GM19468 (cell line): ENCODE measurements at regions not wholly inside any gene's neighbourhood (a gene's known extent, or its start where the extent isn't known, plus 50 kb on each side); places are given as distances from the start of the nearest gene placed in this dataset.

ENCODE experiments used
- ATAC-seq: cut with Tn5 transposase; IDR thresholded peaks from one replicate; pipeline ENCODE4 v1.9.1; 2021; ENCODE audit warnings: mild to moderate bottlenecking, moderate library complexity, moderate number of reproducible peaks; ENCODE audit not compliant: unreplicated experiment; ENCODE audit errors: extremely low read depth

DNA sequence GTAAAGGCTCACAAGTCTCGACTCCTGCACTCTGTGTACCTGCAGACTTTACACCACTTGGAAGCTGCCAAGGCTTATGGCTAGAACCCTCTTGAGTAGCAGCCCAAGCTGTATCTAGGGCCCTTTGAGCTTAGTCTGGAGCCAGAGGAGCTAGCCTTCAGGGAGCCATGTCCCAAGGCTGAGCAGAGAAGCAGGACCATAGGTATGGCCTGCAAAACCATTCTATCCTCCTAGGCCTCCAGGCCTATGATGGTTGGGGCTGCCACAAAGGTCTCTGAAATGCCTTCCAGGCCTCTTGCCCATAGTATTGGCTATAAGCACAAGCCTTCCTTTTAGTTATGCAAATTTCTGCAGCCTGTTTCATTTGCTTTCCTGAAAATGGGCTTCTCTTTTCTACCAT, 380.7 kb upstream of the CPXCR1 start:
- ATAC-seq, result no peak

DNA sequence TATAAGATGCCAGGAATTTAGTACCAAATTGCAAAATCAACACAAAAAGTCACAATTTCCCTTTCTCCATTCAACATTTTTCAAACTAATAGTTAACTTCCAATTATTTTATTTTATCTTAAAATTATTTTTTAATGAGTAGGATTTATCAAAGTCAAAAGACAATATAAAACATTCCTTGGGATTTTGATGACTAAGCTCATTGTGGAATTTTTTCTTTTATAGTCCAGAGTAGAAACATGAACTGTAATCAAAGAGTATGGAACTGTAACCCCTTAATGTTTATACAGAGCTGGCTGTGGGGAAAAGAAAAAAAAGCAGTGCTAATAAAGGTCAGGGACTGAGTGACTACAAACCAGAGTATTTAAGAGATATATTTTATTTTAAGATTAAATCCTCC, 368.6 kb upstream of the CPXCR1 start:
- no peak for ATAC-seq

DNA sequence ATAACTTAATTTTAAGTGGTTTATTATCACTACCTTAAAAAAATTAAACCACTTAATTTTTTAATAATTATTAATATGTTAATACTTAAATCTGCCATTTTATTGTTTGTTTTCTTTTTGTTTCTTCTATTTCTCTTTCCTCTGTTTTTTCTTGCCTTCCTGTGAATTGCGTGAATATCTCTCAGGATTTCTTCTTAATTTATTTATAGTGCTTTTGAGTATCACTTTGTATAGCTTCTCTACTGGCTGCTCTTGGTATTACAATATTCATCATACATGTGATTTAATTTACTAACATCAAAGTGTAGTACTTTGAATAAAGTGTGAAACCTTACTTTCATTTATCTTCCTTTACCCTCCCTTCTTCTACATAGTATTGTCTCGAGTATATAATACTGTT, 349.5 kb upstream of the CPXCR1 start:
- ATAC-seq, result no peak

DNA sequence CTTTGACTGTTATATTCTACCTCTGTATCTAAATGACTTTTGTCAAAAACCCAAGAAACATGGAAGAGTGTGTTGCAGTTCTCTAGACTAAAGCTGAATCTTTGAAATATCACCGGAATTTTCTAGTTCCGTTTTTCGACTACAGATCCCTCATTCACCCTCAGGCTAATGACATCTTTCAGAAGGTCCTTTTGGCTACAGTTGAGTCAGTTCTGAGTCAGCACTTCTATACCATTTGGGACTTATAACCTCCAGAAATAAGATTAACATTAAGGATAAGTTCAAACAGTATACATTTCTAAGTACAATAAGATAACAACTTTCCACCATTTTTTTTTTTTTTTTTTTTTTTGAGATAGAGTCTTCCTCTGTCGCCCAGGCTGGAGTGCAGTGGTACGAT, 331.0 kb upstream of the CPXCR1 start:
- no peak for ATAC-seq

DNA sequence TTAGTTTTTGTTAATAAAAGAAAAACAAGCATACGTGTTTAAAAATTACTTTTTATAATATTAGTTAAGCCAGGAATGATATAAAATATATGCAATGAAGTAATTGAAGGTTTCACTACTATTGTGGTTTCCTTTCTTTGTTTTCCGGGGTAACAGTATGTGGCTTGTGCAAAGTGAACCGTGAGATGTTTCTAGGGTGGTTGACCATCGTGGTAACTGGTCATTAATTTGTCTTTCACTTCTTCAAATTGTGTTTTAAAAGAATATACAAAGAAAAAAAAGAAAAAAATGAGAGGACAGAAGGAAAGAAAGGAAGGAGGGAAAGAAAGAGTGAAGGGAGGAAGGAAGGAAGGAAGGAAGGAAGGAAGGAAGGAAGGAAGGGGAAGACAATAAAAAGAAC, 330.1 kb upstream of the CPXCR1 start:
- no peak for ATAC-seq

DNA sequence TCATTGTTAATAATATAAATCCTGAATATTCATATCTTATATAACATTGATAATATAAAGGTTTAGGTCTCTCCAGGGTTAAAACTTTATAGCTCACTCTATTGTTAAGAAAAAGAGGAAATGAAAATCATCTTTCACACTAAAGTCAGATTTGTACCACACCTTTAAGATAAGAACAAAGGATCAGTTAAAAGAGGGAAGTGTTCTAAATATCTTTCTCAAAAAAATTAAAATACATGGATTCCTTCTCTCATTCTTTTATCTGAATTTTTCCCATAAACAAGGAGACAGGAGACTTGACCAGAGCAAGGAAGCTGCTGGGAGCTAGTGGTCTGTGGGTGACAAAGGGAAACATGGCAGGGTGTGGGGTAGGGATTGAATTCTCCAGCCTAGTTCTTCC, 323.0 kb upstream of the CPXCR1 start:
- no peak for ATAC-seq

DNA sequence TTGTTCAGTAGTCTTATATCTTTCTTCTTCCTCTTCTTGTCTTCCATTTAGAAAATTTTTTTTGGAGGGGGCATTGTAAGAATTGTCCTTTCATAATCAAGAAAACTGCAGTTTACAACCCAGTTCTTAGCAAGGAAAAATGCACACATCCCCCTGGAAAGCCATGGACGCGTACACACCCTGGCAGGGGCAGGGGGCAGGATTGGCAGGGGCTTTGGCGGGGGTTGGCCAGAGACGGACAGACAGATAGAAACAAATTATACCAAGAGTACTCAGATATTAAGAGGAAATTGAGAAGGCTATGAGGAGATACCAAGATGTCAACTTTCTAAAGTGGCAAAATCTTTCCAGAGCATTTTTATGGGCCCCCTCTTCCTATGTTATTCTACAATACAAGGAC, 322.5 kb upstream of the CPXCR1 start:
- ATAC-seq, result no peak

DNA sequence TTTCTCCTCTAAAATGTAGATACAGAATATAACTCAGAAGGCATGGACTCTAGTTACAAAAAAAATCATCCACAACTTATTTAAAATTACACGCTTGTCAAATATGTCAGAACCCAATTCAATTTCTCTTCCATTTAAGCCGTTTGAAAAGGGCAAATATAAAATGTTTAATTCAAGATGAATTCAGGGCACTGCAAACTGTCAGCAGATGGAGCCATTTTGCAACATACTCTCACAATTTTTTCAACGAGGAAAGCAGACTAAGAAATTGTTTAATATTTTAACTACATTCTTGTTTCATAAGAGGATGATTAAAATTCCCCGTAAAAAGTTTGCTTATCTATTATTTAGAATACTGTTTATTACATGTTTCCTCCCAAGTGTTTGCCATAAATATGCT, 321.3 kb upstream of the CPXCR1 start:
- no peak for ATAC-seq

DNA sequence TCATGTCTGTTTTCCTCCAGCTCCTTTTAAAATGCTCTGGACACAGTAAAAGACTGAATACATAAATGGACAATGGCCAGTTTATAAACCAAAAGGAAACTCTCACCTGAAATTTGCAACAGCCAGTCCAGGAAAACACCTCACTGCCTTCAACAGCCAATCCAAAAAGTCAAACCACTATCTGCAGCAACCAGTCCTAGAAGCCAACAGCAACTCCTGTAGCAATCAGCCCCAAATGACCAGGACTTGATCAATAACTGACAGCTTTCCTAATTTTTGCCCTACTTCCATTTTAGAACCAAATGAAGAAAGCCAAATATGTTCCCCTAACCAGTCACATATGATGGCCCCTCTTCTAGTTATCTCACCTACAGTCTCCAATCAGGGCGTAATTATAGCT, 309.5 kb upstream of the CPXCR1 start:
- ATAC-seq, result no peak

DNA sequence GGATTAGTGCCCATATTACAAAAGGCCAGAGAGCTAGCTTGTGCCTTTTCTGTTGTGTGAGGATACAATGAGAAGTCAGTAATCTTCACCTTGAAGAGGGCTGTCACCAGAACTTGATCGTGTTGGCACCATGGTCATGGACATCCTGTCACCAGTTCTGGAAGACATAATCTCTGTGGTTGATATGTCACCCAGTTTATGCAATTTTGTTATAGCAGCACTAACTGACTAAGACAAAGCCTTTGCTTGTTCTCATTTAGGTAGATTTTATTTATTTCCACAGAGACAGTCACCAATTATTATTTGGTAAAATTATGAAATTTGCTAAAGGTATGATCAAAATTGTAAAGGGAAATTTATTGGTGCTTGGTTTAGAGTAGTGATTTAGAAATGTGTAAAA, 308.8 kb upstream of the CPXCR1 start:
- ATAC-seq, result no peak

DNA sequence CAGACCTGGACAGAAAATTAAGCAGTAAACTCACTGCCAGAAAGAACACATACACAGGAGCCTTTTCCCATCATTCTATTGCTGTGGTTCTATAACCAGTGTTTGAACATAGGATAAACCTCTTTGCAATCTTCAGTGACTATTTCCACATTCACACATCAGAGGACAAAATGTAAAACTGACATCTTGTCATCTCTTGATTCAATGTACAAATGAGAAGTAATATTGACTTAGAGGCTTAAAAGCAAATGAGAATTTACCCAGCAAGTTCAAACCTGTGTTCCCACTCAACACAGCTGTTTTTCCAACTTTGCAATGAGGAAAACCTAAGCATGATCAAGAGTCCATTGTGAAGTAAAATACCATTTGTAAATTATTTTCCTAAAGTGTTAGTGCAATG, 307.1 kb upstream of the CPXCR1 start:
- no peak for ATAC-seq
